Activated T-helper 1 cell treated with Interleukin-2 at 50 U/mL for 16 hours (primary cell): ENCODE measurements at regions not wholly inside any gene's neighbourhood (a gene's known extent, or its start where the extent isn't known, plus 50 kb on each side); places are given as distances from the start of the nearest gene placed in this dataset.
"Not testable (repeated sequence)": the region's sequence is repeated elsewhere in the genome, so short reads cannot be mapped to it uniquely, and the experiment has no call there.

Experiments
- DNase-seq: peaks from one replicate; pipeline ENCODE4 v3.0.0-alpha.2; 2020; ENCODE audit warnings: low read depth

DNA sequence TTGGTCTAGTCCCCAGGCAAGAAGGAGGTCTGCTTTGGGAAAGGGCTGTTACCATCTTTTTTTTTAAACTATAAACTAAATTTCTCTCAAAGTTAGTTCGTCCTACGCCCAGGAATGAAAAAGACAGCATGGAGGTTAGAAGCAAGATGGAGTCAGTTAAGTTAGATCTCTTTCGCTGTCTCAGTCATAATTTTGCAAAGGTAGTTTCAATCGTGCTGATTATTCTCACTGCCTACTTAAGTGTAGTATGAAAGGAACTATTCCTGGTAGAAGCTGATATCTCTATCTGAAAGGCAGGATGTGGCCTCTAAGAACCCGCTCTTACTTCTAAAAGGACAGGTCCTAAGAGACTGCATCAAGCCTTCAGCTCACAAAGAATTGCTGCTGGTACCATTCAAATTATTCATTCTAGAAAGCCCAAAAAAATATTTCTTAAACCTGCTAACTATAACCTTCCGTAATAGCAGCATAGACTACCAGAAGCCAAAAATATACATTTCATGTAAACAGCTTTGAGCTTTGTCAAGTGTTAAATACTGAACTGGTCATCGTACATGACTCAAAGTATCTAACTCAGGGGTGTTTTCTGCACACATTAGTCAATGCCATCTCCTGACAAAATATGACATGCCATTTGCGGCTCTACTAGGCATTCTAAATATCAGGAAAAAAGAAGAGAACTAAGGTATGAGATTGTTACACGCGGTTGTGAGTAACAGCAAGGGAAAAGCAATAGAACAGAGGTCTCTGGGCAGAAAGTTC, 96.0 kb upstream of the CCDC80 start:
- no peak for DNase-seq

DNA sequence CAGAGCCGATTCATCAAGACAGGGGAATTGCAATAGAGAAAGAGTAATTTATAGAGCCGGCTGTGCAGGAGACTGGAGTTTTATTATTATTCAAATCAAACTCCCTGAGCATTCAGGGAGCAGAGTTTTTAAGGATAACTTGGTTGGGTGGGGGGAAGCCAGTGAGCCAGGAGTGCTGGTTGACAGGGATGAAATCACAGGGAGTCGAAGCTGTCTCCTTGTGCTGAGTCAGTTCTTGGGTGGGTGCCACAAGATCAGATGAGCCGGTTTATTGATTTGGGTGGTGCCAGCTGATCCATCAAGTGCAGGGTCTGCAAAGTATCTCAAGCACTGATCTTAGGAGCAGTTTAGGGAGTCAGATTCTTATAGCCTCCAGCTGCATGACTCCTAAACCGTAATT, 95.4 kb upstream of the CCDC80 start:
- DNase-seq, result no peak

DNA sequence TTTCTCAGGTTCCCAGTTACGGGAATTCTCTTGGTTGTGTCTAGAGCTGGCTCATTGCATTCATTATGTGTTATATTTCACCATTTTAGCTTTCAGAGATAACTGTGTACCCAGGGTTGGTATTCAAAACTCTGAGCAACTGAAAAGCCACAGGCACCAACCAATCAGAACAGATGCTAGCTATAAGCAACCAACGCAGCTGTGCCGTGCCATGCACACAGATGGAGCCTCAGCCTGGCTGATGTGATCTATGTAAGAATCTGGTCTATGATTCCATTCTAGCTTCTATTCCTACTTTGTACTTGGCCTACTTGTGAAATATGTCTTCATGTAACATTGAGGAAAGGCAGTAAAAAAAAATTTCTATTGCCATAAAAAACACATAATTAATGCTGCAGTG, 95.0 kb upstream of the CCDC80 start:
- DNase-seq, result no peak

DNA sequence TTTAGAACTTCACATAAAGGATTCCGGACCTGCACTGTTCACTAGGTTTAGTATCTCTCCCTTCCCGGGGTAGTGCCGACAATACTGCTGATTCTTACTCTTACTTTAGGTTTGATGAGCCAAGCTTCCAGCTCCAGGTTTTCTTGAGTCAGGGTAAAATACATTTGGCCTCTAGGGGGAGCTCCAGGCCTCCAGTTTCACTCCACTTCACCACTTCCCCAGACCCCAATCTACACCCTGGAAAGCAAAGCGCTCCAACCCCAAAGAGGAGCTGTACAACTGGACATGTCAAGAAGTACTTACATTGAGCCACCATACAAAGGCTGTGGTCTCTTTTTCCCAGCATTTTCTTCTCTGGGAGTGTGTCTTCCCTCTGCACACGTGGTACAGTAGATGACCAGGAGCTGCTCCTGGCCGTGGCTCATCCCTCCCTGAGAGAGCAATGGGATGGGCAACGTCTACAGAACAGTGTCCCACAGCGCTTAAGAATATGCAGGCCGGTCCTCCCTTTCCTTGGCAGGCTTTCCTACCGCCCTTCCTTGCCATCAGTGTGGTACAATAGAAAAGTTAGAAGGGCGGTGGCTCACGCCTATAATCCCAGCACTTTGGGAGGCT, 93.9 kb upstream of the CCDC80 start:
- peak; percentile 15 for DNase-seq

DNA sequence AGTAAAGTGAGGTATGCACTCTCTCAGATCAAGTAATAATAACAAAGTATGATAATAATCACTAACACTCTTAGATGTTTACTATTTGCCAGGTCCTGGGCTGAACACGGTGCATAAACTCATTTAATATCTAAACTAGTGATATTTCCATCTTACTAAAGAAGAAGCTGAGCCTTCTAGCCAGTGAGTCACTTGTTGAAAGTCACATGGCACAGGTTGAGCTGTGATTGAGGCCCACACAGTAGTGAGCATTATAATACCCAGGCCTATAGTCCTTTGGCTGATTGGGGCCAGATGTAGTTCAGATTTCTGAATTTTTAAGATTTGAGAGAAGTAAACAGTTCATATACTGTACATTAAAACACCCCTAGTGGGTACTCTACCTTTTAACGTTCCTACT, 93.2 kb upstream of the CCDC80 start:
- no peak for DNase-seq

DNA sequence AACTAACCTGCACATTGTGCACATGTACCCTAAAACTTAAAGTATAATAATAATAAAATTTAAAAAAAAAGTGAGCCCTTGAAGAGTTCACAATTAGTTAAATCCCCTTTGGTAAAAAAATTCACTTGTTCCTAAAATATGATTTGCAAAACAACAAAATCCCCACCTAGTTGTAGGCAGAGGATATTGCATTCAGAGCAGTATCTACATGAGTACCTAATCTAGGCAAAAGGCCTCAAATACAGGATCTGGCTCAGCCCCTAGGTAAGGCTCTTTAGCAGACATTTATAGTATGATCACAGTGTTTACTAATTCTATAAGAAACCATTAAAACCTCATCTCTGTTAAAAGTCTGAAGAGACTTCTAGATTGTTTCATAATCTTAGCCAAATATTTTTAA, 89.3 kb upstream of the CCDC80 start:
- no peak for DNase-seq

DNA sequence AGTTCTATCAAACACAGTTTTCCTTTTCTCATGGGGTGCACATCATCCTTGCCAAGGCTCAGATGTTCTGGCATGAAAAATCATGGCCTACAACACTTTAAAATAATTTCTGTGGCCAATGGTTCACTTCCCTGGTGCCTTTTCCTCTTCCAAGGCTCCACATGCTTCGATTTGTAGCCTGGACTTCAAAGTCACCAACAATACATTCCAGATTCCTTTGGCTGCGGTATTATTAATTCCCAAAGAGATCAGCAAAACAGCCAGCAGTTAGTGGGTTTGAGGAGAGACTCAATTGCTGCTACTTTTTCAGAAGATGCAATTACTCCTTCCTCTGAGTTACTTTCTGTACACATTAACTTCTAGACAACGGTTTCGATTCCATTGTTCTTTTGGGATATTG, 80.3 kb upstream of the CCDC80 start:
- DNase-seq, result no peak

DNA sequence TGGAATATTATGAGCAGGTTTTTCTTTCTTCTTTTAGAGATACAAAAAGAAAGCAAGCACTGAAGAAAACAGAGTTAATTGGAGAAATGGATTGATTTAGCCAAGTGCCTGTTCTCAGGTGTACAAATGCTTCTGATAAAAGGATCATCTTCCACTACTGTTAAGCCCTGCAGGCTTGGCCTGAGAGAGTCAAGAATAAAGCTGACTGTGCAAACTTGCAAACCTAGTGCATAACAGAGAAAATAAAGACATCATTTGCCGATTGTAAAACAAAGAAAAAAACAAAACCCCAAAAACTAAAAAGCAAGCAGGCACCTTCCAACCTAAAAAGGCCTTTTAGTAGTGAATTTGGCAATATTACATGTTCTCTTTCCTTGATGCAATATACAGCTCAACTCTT, 78.0 kb upstream of the CCDC80 start:
- no peak for DNase-seq

DNA sequence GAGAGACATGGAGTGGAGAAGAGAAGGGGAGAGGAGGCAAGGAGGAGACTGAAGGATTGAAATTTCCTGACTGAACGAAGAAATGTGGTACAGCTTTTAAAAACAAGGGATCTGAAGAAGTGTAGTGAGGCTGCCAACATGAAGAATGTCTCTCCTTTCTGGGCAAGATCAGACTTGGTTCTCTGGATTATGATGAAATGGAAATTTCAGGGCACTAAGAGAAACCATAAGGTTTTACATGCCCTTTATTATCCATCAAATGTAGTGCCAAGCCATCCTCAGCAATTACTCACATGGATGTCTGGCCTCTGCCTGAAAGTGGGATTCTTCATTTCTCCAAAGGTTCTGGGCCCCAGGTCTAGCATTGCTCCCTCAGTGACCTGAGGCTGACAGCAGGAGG, 77.6 kb upstream of the CCDC80 start:
- DNase-seq, result no peak

DNA sequence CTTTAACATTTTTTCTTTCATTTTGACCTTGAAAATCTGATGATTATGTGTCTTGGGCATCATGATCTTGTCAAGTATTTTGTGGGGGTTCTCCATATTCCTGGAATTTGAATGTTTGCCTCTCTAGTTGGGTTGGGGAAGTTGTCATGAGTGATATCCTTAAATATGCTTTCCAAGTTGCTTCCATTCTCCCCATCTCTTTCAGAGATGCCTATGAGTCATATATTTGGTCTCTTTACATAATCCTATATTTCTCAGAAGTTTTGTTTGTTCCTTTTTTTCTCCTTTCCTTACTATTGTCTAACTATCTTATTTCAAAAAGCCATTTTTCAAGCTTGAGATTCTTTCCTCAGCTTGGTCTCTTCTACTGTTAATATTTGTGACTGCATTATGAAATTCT, 69.0 kb upstream of the CCDC80 start:
- no peak for DNase-seq

DNA sequence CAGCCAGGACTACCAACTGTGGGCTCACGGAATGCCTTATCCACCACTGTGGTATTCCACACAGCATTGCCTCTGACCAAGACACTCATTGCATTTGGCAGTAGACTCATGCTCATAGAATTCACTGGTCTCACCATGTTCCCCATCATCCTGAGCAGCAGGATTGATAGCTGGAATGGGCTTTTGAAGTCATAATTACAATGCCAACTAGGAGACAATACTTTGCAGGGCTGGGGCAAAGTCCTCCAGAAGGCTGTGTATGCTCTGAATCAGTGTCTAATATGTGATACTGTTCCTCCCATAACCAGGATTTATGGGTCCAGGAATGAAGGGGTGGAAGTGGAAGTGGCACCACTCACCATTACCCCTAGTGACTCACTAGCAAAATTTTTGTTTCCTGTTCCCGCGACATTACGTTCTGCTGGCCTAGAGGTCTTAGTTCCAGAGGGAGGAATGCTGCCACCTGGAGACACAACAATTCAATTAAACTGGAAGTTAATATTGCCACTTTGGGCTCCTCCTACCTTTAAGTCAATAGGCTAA, 58.6 kb upstream of the CCDC80 start:
- DNase-seq, result no peak

DNA sequence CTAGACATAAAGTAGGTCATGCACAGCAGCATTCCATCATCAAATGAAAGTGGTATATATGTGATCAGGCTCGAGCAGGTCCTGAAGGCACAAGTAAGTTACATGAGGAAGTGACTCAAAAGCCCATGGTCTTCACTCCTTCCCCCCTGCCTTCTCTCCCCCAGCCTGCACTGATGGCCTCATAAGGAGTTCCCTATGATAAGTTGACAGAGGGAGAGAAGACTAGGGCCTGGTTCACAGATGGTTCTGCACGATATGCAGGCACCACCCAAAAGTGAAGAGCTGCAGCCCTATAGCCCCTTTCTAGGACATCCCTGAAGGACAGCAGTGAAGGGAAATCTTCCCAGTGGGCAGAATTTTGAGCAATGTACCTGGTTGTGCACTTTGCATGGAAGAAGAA, 57.5 kb upstream of the CCDC80 start:
- DNase-seq, result not testable (repeated sequence)

DNA sequence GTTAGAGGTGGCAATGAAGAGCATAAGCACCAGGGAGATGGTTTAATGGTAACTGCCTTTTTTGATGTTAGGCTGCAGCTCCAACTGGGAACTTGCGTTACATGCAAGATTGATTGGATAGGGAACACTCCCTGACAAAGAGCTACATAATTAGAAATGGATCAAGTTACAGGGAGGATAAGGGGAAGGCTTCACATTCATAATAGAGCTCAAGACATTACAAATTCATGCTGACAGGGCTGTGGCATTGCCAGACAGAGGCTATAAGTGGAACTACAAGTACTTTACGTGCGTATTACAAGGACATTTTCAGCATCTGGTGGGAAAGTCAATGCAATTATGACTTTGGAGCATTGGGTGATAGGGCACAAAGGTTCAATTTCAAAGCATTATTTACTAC, 55.3 kb upstream of the CCDC80 start:
- not testable (repeated sequence) for DNase-seq

DNA sequence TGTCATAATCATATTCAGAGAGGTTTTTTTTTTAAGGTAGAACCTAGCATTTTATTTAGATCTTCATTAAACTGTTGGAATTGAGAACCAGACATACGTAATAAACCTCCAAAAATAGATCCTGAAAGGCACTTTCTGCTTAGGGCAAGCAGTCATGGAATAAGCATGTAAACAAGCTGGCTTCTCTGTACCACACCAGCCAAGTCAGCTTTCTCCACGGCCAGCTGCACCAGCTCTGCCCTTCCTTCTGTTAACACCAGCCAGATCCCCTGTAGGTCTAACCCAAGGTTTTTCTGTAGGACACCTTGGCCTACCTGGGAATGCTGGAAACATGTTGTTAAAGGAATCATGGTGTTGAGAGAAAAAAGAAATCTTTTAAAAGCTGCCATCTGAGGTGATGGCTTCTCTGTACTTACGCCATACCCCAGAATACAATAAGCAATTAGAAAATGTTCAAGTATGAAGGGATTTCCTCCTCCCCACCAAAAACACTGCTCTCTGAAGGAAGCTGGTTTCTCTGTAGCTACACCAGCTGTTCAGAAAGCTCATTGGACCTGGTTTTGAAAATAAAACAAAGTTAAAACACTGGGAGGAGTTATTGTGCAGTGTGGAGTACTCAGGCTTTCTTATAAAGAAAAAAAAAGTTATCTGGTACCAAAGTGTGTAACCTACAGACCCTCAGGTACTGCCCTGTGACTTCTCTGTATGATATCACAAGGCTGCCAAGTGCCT, 54.6 kb upstream of the CCDC80 start:
- DNase-seq, result not testable (repeated sequence)

DNA sequence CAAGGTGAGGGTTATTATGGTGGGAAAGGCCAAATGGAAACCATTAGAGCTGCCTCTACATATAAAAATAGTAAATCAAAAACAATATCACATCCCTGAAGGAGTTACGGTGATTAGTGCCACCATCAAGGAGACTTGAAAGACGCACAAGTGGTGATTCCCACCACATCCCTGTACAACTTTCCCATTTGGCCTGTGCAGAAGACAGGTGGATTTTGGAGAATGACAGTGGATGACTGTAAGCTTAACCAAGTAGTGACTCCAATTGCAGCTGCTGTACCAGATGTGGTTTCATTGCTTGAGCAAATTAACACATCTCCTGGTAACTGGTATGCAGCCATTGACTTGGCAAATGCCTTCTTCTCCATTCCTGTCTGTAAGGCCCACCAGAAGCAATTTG, 54.0 kb upstream of the CCDC80 start:
- DNase-seq, result not testable (repeated sequence)

DNA sequence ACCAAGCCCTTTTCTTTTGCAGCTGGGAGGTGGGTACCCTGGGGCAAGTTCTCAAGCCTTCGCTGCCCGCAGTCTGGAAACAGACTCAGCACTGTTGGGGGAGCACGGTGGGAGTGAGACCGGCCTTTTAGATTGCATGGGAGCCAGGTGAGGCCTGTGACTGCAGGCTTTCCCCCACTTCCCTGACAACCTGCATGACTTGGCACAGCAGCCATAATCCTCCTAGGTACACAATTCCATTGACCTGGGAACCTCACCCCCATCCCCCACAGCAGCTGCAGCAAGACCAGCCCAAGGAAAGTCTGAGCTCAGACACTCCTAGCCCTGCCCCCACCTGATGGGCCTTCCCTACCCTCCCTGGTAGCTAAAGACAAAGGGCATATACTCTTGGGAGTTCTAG, 52.2 kb upstream of the CCDC80 start:
- DNase-seq, result no peak
